HG03139 (cell line): ENCODE measurements at regions not wholly inside any gene's neighbourhood (a gene's known extent, or its start where the extent isn't known, plus 50 kb on each side); places are given as distances from the start of the nearest gene placed in this dataset.

ENCODE experiments used
- ATAC-seq: cut with Tn5 transposase; IDR thresholded peaks from one replicate; pipeline ENCODE4 v1.9.1; 2021; ENCODE audit not compliant: unreplicated experiment

DNA sequence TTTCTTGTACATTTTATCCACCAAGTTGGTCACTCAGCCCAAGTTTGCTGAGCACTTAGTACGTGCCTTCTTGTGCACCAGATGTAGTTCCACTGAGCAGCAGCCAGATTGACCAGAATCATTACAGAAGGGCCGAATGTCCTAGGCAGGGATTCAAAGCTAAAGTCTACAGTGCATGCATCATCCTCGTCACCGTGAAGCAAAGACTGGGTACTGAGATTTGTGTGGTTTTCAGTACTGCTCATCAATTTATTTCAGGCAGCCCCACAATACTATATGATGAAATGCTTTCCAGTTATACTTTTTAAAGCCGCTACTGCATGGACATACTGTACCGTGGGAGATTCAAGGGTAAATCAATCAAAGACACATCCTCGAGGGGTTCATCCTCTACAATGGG lies 227.0 kb downstream of the ARRDC4 start:
- ATAC-seq = no peak

- ATAC-seq = no peak
Observed at GRCh38 chr15:98190914-98191313, 230.4 kb downstream of the ARRDC4 start.

- no peak for ATAC-seq
Observed at GRCh38 chr15:98195796-98196195, 235.3 kb downstream of the ARRDC4 start.

DNA sequence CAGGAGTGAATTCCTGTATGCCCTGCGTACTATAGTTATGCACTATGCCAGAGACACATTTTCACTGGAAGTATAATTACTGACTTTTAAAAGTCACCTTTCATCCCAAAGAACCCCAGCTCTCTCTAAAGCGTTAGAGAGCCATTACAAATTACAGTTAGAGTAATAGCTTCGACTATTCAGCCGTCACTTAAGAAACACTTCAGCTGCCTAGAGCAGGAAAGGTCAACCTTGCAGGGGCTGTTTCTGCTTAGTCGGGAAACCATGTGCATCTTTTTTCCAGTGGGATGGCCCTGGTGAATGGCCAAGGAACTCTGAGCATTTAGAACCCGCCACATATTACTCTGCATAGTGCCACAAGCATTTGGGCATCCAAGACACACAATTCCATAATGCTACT lies 235.9 kb downstream of the ARRDC4 start:
- ATAC-seq = no peak

DNA sequence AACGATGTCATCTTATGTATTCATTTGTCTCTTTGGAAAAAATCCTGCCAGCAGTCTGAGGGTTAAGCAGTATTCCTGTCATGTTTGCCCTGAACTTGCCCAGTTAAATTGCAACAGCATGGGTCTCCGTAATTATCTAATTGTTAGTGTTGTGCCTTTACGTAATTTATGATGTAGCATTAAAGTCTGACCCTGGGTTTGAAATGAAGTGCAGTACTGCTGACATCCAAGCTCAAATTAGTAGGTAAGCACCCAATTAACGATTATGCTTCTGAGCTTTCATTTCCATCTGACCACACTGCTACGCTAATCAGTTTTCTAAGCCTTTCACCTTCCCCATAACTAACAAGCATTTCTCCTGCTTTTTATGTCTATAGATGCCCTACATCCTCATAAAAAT lies 241.8 kb downstream of the ARRDC4 start:
- ATAC-seq = no peak

DNA sequence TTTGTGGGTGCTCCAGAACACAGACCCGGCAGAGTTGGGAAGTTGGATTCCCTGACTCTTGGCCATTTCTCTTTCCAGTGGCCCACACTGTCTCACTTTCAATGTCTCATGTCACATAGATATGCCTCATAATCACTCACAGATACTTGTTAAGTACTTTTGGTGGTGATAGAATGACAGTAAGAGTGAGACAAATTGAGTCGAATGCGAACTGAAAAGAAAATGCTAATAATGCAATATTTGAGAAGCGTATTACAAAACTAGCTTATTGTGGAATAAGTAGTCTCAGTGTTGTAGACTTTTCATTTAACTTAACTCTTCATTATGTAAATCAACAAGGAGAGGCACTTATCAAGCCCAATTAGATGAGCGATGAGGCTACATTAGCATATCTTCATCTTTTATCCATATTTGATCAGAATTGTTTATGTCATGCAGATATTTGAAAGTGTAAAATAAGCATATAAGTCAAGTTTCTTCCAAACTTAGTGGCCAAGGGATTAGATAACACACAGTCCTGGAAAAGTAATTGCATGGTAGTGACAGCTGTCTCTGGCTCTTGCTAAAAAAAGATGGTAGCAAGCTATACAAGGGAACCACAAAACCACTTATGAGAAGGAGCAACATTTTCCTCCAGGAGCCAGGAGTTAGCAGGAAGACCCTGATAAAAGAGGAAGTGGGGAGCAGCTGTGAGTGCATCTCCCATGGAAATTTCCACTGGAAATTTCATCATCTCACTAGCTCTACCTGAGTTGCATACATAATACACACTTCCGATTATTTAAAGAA lies 243.6 kb downstream of the ARRDC4 start:
- ATAC-seq = no peak

GRCh38 chr15:98207928-98208327 lies 247.4 kb downstream of the ARRDC4 start:
- ATAC-seq = no peak

DNA sequence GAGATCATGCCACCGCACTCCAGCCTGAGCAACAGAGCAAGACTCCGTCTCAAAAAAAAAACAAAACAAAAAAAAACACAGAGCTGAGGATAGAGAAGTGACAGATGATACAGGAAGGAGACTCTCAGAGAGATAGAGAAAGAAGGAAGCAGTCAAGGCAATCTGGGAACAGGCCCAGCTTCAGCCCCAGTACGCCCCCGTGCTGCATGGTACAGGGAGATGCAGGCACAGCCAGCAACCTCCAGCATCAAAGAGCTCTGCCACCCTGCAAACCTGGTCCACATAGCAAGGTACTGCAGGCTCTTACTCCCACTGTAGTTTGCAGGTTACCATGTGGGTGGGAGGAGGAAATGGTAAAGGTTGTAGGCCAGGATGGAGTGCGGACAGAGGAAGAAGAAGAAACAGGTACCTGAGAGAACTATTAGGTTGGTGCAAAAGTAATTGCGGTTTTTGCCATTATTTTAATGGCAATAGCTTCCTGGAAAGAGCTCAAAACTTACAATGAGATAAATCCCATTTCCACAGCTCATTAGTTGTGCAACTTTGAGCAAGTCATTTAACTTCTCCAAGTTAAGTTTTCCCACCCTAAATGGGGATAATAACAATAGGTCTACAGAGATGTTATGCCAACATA lies 253.0 kb downstream of the ARRDC4 start:
- no peak for ATAC-seq

GRCh38 chr15:98216166-98216565 lies 255.7 kb downstream of the ARRDC4 start:
- no peak for ATAC-seq

GRCh38 chr15:98217356-98217755 lies 256.9 kb downstream of the ARRDC4 start:
- ATAC-seq = no peak

DNA sequence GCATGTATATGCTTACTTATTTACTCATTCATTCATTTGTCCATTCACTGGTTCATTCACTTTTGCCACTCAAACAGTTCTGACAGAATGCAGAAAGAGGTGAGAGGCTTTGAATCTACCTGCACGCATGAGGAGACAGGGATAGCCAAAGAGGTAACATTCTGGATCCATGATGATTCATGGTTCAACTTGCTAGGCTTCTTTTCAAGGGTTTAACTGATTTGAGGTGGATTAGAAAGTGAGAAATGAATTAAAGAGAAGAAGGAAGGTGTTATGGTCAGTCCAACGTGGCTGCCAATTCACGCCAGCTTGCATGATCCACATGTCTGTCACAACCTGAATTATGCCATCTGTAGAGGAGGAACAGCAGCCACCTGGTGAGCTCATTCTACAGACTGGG lies 260.6 kb downstream of the ARRDC4 start:
- ATAC-seq = no peak

- ATAC-seq = no peak
Observed at GRCh38 chr15:98221577-98221976, 261.1 kb downstream of the ARRDC4 start.

- no peak for ATAC-seq
Observed at GRCh38 chr15:98226149-98226548, 265.6 kb downstream of the ARRDC4 start.

- no peak for ATAC-seq
Observed at GRCh38 chr15:98226578-98226977, 266.1 kb downstream of the ARRDC4 start.

DNA sequence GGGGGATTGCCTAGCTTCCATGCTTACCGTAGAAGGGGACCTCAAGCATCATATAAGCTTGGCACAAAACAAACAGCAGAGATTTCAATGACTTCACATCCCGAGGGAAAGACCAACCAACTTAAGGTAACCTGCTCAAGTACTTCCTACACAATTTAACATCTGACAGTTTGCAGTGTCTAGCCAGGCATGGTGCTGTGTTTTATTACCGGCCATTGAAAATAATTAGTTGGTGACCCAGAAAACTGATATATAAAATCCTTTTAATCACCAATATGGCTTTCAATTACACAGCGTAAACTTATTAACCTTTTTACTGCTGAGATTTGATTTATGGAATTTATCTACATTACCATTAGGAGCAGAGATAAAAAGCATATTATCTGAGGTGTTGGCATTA lies 268.3 kb downstream of the ARRDC4 start:
- no peak for ATAC-seq

DNA sequence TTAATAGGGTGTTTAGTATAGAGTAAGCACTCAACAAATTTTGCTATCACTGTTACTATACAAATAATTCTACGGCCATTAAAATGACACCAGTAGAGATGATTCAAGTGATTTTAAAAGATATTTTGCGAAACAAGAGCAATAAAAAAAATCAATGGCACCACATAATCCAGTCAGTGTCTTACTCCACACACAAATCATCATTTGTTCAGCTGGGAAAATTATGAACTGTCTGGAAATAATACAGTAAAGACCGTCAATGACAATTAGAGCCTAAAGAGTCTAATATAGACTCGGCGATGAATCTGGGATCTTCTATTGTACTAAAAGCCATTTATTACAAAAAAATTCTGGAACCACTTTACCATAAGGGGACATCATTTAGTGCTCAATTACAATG lies 270.5 kb downstream of the ARRDC4 start:
- no peak for ATAC-seq

DNA sequence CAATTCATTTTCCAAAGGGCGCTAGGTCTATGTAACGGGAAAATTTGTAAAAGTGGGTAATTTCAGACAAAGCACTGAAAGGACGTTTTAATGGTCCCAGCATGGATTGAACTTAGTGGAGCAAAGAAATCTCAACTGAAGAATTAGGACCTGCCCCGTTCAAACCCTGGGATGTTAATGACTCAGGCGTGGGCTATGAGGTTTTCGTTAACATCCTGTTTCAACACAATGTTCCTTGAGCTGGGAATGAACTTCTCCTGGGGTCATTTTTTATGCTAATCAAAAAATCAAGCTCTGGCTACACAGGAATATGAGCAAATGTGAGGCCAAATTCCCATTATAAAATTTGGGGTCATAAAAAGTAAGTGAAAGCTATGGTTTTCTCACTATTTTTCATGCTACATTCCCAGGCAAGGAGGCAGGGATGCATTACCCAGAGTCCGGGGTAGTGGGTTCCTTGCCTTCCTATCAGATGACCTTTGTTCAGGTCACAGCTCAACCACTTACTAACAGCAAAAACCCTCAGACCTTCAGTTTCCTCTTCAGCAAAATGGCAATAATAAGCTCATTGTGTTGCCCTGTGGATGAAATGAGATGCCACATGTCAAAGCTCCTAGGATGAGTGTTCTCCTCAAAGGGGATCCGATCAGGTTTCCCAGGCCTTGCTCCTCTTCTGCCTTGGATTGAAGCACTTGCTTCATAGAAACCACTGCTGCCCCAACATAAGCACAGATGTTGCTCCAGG lies 271.4 kb downstream of the ARRDC4 start:
- ATAC-seq = no peak

GRCh38 chr15:98232761-98233160 lies 272.3 kb downstream of the ARRDC4 start:
- ATAC-seq = no peak

GRCh38 chr15:98233873-98234272 lies 273.4 kb downstream of the ARRDC4 start:
- no peak for ATAC-seq

DNA sequence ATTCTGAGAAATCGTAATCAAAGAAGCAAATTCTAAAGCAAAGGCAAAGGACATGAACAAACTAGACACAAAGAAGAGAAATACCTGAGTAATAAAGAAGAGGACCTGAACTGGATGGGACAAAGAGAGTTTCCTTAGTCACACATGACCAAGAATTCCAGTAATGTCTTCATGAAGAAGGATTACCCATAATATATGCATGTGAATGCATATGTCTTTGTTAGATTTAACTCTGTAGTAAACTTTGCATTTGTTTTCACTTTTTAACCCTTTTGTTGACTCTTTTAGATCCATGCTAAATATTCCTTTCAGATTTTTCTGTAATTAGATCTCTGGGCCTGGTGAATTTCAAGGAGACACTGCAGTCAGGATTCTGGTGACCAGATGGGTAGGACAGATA lies 279.8 kb downstream of the ARRDC4 start:
- no peak for ATAC-seq

DNA sequence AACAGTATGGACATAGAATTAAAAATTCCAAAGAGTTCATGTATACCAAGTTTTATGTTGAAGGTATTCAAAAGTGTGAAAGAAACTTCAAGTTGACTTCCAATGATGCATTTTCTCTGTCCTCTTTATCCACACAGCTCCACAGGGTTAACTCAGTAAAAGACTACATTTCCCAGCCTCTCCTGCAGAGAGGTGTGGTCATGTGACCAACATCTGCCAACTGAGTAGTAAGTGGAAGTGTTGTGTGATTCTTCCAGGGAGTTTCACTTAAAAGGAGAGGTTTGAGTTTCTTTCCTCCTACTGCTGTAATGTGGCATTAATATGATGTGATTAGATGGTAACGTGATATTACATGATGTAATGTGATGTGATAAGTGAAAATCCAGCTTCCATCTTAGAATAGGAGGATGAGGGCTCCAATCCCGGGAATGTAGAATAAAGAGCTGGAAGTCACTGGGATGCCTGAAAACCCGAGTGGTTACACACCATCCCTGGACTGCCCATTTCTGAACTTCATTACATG lies 280.6 kb downstream of the ARRDC4 start:
- no peak for ATAC-seq

- ATAC-seq = no peak
Observed at GRCh38 chr15:98257290-98257689, 296.8 kb downstream of the ARRDC4 start.
